PC-3 (cell line): ENCODE measurements at regions not wholly inside any gene's neighbourhood (a gene's known extent, or its start where the extent isn't known, plus 50 kb on each side); places are given as distances from the start of the nearest gene placed in this dataset.

Experiments
- EZH2 ChIP-seq: fragments of 300-600 bp; sonication (generic); IDR thresholded peaks from one replicate; pipeline ENCODE4 v1.6.1; 2017; ENCODE audit warnings: antibody characterized with exemption, mild to moderate bottlenecking, low read length; ENCODE audit not compliant: unreplicated experiment
- TF ChIP-seq, protein P1 (sequence below): fragments of 300-600 bp; sonication (generic); conservative IDR thresholded peaks from 2 replicates; pipeline ENCODE4 v1.5.1; 2017; ENCODE audit warnings: antibody characterized with exemption, low read depth, mild to moderate bottlenecking, low read length

- TF ChIP-seq, protein P1, sequence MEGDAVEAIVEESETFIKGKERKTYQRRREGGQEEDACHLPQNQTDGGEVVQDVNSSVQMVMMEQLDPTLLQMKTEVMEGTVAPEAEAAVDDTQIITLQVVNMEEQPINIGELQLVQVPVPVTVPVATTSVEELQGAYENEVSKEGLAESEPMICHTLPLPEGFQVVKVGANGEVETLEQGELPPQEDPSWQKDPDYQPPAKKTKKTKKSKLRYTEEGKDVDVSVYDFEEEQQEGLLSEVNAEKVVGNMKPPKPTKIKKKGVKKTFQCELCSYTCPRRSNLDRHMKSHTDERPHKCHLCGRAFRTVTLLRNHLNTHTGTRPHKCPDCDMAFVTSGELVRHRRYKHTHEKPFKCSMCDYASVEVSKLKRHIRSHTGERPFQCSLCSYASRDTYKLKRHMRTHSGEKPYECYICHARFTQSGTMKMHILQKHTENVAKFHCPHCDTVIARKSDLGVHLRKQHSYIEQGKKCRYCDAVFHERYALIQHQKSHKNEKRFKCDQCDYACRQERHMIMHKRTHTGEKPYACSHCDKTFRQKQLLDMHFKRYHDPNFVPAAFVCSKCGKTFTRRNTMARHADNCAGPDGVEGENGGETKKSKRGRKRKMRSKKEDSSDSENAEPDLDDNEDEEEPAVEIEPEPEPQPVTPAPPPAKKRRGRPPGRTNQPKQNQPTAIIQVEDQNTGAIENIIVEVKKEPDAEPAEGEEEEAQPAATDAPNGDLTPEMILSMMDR: no peak
- no peak for TF ChIP-seq EZH2
Observed at GRCh38 chr19:30916238-30916637, 433.0 kb downstream of the TSHZ3 start.
